ENCODE measurements at regions not wholly inside any gene's neighbourhood (a gene's known extent, or its start where the extent isn't known, plus 50 kb on each side); places are given as distances from the start of the nearest gene placed in this dataset.

DNA sequence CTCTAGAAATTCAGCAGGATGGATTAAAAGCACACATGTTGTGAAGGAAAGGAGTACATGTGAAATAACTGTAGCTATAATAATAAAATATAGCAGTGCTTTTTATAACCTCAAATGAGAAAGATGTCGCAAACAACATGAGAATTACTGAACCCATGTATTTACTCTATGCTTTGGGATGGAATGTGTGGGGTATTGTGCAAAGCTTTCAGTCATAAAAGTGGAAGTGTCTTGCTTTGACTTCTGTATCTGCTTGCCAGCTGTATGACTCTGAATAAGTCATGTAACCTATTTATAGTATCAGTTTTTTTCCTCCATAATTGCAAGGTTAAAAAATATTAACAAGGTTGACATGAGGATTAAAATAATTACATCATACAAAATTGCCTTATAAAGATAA lies 519.3 kb upstream of the CADM2 start:
- DNase-seq = no peak

DNA sequence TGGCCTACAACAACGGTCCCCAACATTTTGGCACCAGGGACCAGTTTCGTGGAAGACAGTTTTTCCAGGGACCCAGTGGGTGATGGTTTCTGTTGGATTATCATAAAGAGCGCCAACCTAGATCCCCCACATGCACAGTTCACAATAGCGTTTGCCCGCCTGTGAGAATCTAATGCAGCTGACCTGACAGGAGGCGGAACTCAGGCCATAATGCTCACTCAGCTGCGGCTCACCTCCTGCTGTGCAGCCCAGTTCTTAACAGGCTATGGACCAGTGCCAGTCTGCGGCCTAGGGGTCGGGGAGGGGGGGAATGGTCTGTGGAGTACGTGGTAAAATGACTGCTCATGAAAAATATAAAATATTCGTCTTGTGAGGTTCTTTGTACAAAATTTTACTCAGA lies 518.5 kb upstream of the CADM2 start:
- no peak for DNase-seq

DNA sequence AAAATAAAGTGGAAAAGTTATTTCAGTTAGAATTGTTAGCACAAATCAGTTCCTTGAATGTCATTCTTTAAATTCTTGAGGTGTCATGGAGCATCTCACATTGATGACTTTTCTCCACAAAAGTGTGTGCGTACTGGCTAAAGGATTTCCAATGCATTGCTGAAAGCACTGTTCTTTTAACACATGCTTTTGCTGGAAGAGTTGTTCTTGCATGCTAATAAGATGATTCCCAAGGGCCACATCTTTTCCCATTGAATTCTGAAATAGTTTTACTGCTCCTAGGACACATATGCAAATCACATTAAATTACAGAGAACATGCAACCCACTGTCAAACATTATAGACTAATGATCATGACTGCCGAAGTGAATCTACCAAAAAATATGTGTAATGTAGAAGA lies 516.3 kb upstream of the CADM2 start:
- DNase-seq = no peak

DNA sequence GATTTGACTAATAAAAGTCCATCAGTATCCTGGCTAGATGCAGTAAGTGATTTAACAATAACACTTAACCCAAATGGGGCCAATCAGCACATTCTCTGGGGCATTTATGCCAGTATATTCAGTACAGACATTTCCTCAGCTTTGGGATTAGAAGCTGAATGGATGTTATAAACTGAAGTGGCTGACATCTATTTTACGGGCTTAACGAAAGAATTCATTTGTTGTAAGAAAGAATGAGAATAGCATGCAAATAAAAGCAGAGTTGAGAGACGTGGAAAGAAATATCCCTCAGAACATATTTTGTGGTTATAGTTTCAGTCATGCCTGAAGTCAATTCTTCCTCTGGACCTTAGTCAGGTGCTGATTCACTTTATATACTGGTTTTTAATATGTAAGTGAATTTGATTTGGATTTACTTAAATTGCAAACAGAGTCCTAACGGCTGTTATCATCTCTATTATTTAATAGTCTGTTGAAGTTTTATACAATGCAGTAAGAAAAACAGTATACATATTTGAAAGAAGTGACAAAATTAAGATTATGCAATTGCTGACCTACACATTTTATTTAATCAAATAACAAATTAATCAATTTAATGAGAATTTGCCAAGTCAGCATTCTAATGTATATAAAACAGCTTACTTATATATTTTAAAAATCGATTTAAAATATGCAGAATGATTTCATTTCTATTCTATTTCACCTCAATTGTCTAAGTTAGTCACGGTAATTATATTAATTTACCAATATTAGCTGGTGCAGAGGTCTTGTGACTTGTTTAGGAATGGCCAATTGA lies 513.9 kb upstream of the CADM2 start:
- DNase-seq = no peak

DNA sequence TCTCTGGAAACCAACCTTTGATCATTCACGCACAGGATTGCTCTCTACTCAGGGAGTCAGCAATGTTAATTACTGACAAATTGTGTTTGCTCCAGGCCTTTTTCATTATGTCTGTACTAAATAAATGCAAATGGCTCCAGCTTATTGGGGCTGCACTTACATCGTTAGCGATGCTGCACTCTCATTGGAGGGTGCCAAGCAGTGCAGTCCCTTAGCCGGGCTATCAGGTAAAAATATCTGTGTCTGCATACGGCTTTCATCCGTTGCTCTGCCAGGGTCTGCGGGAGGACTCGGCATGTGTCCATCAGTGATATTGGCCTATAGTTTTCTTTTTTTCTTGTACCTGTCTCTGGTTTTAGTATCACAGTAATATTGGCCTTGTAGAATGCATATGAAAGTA lies 471.5 kb upstream of the CADM2 start:
- no peak for DNase-seq

DNA sequence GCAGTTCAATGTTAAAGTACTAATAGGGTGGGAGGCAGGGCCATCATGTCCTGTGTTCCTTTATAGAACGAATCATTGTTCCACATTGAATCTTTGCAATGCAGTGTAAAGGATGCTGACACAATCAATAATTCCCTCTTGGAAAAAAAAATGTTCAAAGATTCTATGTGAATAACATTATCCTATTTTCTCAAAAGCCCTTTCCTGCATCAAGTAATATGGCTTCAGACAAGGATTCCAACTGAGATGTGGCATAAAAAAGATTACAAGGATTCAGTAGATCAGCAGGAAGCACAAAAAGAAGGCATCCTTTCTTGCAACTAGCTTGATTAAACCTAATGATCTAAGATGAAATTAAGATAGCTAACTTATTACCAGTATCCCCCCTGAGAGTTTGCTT lies 454.0 kb upstream of the CADM2 start:
- no peak for DNase-seq

DNA sequence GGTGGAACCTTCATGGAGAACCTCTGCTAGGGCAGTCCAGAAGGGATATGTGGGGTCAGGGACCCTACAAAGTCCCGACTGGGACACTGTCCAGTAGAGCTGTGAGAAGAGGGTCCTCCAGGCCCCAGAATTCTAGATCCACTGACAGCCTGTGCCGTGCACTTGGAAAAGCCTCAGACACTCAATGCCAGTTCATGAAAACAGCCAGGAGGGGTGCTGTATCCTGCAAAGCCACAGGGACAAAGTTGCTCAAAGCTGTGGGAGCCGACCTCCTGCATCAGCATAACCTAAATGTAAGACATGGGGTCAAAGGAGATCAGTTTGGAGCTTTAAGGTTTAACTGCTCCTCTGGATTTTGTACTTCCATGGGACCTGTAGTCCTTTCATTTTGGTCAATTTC lies 448.8 kb upstream of the CADM2 start:
- no peak for DNase-seq

DNA sequence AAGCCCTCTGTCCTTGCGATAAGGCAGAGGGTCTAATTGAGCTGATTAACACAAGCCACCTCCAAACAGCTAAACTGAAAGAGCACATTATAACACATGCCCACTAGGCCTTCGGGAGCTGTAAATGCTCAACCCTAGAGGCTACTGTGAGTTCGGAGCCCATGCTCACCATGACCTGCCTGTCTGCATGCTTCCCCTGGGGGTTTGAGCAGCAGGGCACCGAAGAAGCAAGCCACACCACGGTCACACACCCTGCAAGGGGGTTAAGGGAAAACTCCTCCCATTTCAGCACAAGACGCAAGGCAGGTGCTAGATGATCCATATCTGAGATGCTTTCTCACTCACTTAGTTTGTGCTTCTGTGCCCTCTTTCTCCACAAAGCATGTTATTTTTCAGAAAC lies 435.9 kb upstream of the CADM2 start:
- no peak for DNase-seq

DNA sequence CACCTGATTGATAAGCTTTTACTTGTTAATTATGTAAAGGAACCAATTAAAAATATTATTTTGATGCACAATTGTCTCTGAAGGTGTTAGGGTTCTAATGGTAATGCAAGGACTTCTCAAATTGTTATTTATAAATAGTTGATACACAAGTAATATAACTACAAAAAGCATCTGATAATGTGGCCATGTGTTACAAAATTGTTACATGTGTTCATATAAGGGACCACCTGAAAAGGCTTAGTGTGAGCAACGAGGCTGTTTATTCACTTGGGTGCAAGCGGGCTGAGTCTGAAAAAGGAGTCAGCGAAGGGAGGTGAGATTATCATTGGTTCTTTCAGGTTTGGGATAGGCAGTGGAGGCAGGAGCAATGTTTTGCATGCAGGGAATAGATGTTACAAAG lies 421.9 kb upstream of the CADM2 start:
- DNase-seq = no peak

DNA sequence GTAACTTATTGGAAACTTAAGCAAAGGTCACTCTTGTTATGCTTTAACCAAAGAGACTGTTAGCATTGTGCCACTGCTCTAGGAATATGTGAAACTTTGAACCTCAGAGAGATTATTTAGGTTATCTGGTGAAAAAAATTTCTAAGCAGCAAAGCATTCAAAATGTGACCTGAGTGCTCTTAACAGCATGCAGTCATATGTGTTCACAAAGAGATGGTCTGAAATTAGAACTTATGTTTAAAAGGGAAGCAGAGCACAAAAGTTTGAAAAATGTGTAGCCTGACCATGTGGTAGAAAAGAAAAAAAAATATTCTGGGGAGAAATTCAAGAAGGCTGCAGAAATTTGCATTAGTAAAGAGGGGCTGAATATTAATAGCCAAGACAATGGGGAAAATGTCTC lies 420.2 kb upstream of the CADM2 start:
- DNase-seq = no peak

DNA sequence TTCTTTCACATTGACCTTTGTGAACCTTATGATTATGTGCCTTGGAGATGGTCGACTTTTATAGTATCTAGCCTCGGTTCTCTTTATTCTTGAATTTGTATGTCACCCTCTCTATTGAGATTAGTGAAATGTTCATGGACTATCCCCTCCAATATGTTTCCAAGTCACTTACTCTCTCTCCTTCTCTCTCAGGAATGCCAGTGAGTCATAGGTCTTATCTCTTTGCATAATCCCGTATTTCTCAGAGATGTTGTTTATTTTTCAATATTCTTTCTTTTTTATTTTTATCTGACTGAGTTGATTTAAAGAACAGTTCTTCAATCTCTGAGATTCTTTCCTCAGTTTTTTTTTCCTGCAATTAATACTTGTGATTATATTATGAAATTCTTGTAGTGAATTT lies 411.6 kb upstream of the CADM2 start:
- no peak for DNase-seq

DNA sequence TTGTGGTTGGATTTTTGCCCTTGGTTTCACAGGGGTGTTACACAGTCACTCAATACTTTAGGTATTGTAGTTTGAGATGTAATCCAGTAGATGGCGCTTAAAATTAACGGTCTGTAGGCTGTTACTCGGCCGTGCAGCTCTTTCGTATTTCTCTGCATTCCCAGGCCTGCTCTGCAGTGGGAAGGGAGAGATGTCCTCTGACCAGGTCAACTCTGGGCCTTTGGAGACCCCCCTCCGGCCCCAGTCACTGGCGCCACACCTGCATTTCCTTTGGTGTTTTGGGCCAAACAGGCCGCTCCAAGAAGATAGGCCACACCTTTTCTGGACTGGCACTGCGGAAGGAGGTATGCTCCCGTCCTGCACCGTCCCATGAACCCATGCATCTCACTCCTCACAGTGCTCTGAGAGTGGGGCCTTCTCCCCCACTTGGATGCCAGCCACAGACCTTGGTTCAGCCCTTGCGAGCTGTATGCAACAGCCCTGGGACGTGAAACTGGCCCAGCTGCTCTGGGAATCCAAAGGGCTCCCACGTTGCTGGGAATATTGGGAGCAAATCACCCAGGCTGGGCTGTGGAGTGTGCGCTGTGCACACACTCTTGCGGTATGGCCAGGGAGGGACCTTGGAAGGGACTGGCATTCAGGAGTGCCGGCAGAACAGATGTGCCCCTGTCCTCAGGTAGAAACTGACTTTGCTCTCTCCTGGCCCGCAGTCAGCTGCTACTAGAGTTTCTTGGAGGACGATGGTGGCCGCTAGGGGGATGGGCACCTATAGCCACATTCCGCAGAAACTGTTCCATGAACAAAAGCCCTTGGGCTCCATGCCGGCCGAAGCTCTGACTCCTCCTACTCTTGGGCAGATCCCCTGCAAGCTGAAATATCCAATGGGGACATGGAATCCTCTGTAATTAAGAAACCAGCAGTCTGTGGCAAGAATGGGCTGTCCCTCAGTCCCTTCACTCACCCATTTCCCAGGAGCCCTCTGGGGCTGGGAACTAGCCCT lies 410.5 kb upstream of the CADM2 start:
- peak; percentile 2 for DNase-seq

DNA sequence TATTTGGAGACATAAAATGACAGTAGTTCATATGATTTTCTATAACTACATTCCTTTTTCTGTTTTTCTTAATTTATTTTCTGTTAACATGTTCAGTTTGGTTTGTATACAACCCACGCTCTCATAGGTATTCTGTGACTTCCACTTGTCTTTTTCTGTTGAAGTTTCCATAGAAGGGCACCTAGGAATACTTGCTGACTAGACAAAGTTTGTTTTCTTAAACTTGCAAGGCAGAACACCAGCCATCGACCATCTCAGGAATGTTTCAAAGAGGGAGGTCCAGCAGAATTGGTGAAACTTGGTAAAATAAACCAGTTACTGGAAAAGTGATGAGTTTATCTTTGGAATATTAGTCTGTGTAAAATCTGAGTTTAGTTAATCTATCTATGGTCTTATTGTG lies 403.2 kb upstream of the CADM2 start:
- DNase-seq = no peak

DNA sequence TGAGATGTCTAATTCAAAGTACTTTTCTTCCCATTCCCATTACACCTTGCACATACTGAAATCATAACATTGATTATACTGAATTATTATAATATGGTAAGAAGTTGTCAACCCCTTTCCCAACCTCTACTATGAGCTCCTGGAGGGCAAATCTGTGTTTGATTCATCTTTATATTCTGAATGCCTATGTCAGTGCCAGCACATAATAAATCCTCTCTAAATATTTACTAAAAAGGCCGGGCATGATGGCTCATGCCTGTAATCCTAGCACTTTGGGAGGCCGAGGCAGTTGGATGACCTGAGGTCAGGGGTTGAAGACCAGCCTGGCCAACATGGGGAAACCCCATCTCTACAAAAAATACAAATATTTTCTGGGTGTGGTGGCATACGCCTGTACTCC lies 392.5 kb upstream of the CADM2 start:
- no peak for DNase-seq

DNA sequence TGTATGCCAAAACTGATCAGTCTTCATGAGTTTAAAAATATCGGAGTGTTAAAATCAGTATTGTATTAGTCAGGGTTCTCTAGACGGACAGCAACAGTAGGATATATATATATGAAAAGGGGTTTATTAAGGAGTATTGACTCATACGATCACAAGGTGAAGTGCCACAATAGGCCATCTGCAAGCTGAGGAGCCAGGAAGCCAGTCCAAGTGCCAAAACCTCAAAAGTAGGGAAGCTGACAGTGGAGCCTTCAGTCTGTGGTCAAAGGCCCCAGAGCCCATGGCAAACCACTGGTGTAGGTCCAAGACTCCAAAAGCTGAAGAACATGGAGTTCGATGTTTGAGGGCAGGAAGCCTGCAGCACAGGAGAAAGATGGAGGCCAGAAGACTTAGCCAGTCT lies 391.0 kb upstream of the CADM2 start:
- DNase-seq = no peak

DNA sequence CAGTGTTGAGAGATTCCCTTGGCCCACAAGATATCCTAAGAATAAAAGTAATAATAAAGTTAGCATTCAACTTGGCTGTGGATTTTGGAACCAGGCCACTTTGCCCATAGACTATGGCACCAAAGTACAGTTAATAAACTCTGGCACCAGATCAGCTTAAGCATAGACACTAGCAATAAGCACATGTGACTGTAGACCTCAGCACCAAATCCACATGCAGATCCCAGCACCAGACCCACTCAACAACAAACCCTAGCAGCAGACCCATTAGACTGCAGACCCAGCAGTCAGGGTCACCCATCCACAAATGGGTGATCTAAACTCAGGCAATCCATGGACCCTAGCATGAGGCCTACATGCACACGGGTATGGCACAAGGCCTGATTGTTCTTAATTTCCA lies 384.8 kb upstream of the CADM2 start:
- DNase-seq = no peak

DNA sequence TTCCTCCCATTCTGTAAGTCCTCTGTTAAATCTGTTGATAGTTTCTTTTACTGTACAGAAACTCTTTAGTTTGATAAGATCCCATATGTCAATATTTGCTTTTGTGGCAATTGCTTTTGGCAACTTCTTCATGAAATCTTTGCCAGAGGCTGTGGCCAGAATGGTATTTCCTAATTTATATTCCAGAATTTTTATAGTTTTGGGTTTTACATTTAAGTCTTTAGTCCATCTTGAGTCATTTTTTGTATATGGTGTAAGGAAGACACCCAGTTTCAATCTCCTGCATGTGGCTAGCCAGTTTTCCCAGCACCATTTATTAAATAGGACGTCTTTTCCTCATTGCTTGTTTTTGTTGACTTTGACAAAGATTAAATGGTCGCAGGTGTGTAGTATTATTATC lies 372.4 kb upstream of the CADM2 start:
- DNase-seq = no peak

DNA sequence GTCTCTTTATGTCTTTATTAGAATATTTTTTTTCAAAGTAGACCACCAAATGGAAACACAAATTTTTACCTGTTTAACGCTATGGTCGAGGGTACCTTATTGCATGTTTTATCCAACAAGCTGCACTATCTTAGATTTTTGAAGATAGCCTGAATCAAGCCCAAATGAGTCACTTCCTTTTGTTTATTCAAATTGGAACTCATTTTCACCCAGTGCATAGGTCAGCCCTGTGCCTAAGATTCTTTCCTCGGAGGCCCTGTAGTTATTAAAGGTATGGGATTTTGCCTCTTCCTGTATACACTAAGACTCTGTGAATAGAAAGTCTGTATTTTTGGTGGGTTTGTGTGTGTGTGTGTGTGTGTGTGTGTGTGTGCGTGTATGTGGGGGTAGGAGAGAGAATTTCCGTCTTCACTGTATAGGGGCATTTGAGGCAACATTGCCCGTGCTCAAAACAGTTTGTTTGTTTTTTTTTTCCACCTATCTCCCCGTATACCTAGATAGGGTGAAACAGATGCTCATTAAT lies 358.0 kb upstream of the CADM2 start:
- no peak for DNase-seq

DNA sequence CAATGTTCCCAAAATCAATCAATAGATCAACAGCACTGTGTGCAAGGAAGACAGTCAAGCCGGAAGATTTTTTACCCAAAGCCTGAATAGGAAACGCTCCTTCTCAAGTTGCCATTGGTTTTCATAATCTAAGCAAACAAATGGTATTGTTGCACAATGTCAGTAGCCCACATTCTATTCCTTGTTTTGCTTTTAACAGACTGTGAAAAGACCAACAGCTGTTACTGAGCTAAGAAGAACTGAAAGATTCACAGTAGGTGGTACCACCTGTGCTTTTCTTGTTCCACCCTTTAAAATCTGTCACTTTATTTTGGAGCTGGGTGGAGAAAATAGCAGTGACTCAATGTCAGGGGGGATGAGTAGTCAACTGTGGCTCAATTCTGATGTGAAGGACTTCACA lies 357.5 kb upstream of the CADM2 start:
- DNase-seq = peak; percentile 2

DNA sequence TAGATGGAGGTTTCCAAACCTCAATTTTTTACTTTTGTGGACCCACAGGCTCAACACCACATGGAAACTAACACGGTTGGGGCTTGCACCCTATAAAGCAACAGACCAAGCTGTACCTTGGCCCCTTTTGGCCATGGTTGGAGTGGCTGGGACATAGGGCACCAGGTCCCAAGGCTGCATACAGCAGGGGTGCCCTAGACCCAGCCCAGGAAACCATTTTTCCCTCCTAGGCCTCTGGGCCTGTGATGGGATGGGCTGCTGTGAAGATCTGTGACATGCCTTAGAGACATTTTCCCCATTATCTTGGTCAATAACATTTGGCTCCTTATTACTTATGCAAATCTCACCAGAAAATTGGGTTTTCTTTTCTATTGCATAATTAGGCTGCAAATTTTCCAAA lies 337.0 kb upstream of the CADM2 start:
- no peak for DNase-seq

DNA sequence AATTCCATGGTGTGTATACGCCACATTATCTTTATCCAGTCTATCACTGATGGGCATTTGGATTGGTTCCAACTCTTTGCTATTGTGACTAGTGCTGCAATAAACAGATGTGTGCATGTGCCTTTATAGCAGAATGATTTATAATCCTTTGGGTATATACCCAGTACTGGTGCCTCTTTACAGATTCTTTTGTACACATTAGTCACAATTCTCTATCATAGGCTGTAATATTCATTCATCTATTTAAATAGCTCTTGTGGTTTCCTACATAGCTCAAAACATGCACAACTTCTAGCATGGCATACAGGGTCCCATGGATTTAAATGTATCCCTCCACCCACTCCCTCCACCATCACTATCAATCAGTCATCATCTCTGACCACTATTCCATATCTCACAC lies 324.1 kb upstream of the CADM2 start:
- DNase-seq = no peak

DNA sequence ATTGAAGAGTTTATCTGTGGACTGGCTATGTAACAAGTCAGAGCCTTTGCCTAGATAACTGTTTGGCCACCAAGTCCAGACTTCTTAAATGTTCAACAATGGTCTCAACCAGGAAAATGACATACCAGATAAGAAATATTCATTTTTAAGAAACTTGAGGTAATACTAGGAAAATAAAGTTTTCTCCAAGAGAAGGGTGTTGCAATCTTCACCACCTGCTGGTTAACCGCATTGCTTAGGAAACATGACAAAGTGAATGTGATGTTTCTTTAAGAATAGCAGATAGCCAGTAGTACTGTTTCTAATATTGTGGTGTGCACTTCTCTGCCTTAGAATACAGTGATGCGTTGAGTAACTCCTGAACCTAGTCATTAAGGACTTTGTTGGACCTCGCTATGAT lies 321.5 kb upstream of the CADM2 start:
- DNase-seq = no peak

DNA sequence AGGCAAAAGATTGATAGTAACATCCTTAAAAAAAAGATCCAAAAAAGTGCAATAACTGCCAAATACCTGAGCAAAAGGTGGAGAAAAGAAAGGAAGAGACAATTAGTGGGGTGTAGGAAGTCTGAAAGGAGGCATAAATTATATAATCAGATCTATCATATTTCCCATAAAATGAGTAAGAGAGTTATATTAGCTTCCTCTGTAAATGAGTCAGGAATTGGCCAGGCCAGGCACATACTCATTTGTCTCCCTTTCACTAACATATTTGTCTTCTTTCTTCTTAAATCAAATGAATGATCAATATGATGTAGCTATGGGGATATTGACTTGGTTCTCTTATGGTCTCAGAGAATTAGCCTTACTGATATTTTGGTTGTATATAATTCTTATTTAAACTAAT lies 292.3 kb upstream of the CADM2 start:
- no peak for DNase-seq

All from muscle of arm (tissue), 1 donor.